ENCODE measurements at regions not wholly inside any gene's neighbourhood (a gene's known extent, or its start where the extent isn't known, plus 50 kb on each side); places are given as distances from the start of the nearest gene placed in this dataset.

GRCh38 chr3:127485396-127486170, 105.0 kb downstream of the TPRA1 start:
- Histone ChIP-seq H3K4me1 (no peaks in the 10 kb centered on the region), H3K9me3 (no peaks in the 10 kb centered on the region), H3K36me3 (ENCODE audit: control insufficient read depth, insufficient read depth, low read length) (no peaks in the 10 kb centered on the region), H3K27me3 (replicated peaks; ENCODE audit: control insufficient read depth, insufficient read depth, low read length) (no peaks in the 10 kb centered on the region), H3K4me3 (ENCODE audit: low read depth, low read length) (no peak overlapping the region)
- peaks cover 5% of the 10 kb centered on the region for H3K36me3 Mint-ChIP-seq (ENCODE audit: insufficient read depth, unreplicated experiment)
- no peak for TF ChIP-seq CTCF (IDR thresholded peaks at IDR 0.05; ENCODE audit: insufficient read depth in 1 of 2, low read depth in 1 of 2, low read length in 1 of 2, severe bottlenecking in 1 of 2, unreplicated experiment in 1 of 2)
- no peak overlapping the region for H3K4me3 Mint-ChIP-seq (ENCODE audit: unreplicated experiment)
- no peaks in the 10 kb centered on the region for H3K9me3 Mint-ChIP-seq (ENCODE audit: unreplicated experiment)
- no peak for DNase-seq
- no TSS peak for BruUV-seq (replicated peaks)
- H3K4me1 Mint-ChIP-seq (ENCODE audit: low read depth, unreplicated experiment), result no peaks in the 10 kb centered on the region
- no peak overlapping the region for H3K27ac Mint-ChIP-seq (ENCODE audit: unreplicated experiment)
- ChIA-PET POLR2A (no interaction called here), CTCF (no interaction called here)
- intact Hi-C loops (cut with micrococcal nuclease; ENCODE audit: unreplicated experiment), result no loop called here
- H3K27me3 Mint-ChIP-seq (ENCODE audit: insufficient read depth, unreplicated experiment), result peaks cover 22% of the 10 kb centered on the region

GRCh38 chr3:127484601-127485388, 105.7 kb downstream of the TPRA1 start:
- Histone ChIP-seq H3K36me3 (ENCODE audit: control insufficient read depth, insufficient read depth, low read length) (no peaks in the 10 kb centered on the region), H3K9me3 (no peaks in the 10 kb centered on the region), H3K4me3 (ENCODE audit: low read depth, low read length) (no peak overlapping the region), H3K4me1 (no peaks in the 10 kb centered on the region), H3K27me3 (replicated peaks; ENCODE audit: control insufficient read depth, insufficient read depth, low read length) (no peaks in the 10 kb centered on the region)
- Mint-ChIP-seq H3K36me3 (ENCODE audit: insufficient read depth, unreplicated experiment) (peaks cover 5% of the 10 kb centered on the region), H3K9me3 (ENCODE audit: unreplicated experiment) (no peaks in the 10 kb centered on the region), H3K27ac (ENCODE audit: unreplicated experiment) (no peak overlapping the region), H3K4me3 (ENCODE audit: unreplicated experiment) (no peak overlapping the region), H3K4me1 (ENCODE audit: low read depth, unreplicated experiment) (no peaks in the 10 kb centered on the region), H3K27me3 (ENCODE audit: insufficient read depth, unreplicated experiment) (peaks cover 22% of the 10 kb centered on the region)
- CTCF ChIA-PET, result no interaction called here
- intact Hi-C loops (cut with micrococcal nuclease; ENCODE audit: unreplicated experiment), result no loop called here
- BruUV-seq (replicated peaks), result no TSS peak
- DNase-seq, result no peak
- TF ChIP-seq CTCF (IDR thresholded peaks at IDR 0.05; ENCODE audit: insufficient read depth in 1 of 2, low read depth in 1 of 2, low read length in 1 of 2, severe bottlenecking in 1 of 2, unreplicated experiment in 1 of 2), result no peak
- POLR2A ChIA-PET, result no interaction called here

GRCh38 chr3:127483902-127484591, 106.5 kb downstream of the TPRA1 start:
- no peak for TF ChIP-seq CTCF (IDR thresholded peaks at IDR 0.05; ENCODE audit: insufficient read depth in 1 of 2, low read depth in 1 of 2, low read length in 1 of 2, severe bottlenecking in 1 of 2, unreplicated experiment in 1 of 2)
- peaks cover 5% of the 10 kb centered on the region for H3K36me3 Mint-ChIP-seq (ENCODE audit: insufficient read depth, unreplicated experiment)
- H3K36me3 ChIP-seq (ENCODE audit: control insufficient read depth, insufficient read depth, low read length), result no peaks in the 10 kb centered on the region
- no peaks in the 10 kb centered on the region for H3K9me3 Mint-ChIP-seq (ENCODE audit: unreplicated experiment)
- no peaks in the 10 kb centered on the region for H3K4me1 Mint-ChIP-seq (ENCODE audit: low read depth, unreplicated experiment)
- POLR2A ChIA-PET, result no interaction called here
- H3K27ac Mint-ChIP-seq (ENCODE audit: unreplicated experiment), result no peak overlapping the region
- no peaks in the 10 kb centered on the region for H3K27me3 ChIP-seq (replicated peaks; ENCODE audit: control insufficient read depth, insufficient read depth, low read length)
- H3K4me3 ChIP-seq (ENCODE audit: low read depth, low read length), result no peak overlapping the region
- H3K4me1 ChIP-seq, result no peaks in the 10 kb centered on the region
- intact Hi-C loops (cut with micrococcal nuclease; ENCODE audit: unreplicated experiment), result no loop called here
- CTCF ChIA-PET, result no interaction called here
- BruUV-seq (replicated peaks), result no TSS peak
- peaks cover 22% of the 10 kb centered on the region for H3K27me3 Mint-ChIP-seq (ENCODE audit: insufficient read depth, unreplicated experiment)
- no peak for DNase-seq
- no peak overlapping the region for H3K4me3 Mint-ChIP-seq (ENCODE audit: unreplicated experiment)
- no peaks in the 10 kb centered on the region for H3K9me3 ChIP-seq

Measured in Caco-2 (cell line).